Fibroblast of villous mesenchyme (primary cell): ENCODE measurements at regions not wholly inside any gene's neighbourhood (a gene's known extent, or its start where the extent isn't known, plus 50 kb on each side); places are given as distances from the start of the nearest gene placed in this dataset.
A peak's percentile ranks its signal among the peaks of the same experiment; 100 is the strongest.

Experiments used
- DNase-seq: peaks from one replicate; pipeline ENCODE4 v3.0.0-alpha.2; 2010; ENCODE audit warnings: low read depth
- H3K4me3 ChIP-seq: 2 replicates; pipeline ENCODE4 v1.5.1; 2011; ENCODE audit warnings: low read depth, mild to moderate bottlenecking, low read length
- TF ChIP-seq, protein P1 (sequence below): IDR thresholded peaks from 2 replicates; pipeline ENCODE4 v1.5.1; 2012; ENCODE audit warnings: low read depth, mild to moderate bottlenecking, low read length; ENCODE audit not compliant: insufficient read depth

DNA sequence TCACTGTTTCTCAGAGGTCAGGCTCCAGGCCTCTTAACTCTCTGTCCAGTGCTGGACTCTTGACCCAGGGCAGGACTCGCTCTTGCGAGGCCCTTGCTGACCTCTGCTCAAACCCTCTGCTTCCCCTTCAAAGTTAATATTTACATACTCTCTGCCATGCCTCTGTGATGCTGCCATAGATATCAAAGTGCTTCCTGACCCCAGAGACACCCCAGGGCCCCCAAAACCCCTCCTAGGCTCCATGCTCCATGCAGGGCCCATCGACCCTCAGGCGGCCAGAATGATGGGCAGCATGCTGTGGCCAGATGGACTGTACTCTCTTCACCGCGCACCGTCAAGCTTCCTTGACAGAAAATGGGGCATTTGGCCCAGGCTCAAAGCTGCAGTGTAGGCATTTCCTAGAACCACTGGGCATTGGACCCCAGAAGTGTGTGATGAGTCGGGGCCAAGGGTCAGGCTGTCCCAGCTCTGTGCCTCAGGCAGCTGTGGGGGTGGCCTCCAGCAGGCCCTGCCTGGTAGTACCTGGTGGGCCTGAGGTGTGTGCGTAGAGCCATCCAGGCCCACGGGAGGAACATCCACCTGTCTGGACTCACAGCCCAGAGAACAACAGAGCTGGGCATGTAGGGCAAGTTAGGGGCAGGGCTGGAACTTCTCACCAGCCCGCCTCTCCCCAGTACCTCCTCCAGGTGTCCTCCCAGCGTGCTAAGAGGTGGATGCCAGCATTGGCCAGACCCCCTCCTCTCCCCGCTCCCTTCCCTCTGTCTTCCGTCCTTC is 142.8 kb downstream of the VEGFA start:
- no peak overlapping the region for H3K4me3 ChIP-seq
- TF ChIP-seq, protein P1, sequence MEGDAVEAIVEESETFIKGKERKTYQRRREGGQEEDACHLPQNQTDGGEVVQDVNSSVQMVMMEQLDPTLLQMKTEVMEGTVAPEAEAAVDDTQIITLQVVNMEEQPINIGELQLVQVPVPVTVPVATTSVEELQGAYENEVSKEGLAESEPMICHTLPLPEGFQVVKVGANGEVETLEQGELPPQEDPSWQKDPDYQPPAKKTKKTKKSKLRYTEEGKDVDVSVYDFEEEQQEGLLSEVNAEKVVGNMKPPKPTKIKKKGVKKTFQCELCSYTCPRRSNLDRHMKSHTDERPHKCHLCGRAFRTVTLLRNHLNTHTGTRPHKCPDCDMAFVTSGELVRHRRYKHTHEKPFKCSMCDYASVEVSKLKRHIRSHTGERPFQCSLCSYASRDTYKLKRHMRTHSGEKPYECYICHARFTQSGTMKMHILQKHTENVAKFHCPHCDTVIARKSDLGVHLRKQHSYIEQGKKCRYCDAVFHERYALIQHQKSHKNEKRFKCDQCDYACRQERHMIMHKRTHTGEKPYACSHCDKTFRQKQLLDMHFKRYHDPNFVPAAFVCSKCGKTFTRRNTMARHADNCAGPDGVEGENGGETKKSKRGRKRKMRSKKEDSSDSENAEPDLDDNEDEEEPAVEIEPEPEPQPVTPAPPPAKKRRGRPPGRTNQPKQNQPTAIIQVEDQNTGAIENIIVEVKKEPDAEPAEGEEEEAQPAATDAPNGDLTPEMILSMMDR = no peak
- no peak for DNase-seq

DNA sequence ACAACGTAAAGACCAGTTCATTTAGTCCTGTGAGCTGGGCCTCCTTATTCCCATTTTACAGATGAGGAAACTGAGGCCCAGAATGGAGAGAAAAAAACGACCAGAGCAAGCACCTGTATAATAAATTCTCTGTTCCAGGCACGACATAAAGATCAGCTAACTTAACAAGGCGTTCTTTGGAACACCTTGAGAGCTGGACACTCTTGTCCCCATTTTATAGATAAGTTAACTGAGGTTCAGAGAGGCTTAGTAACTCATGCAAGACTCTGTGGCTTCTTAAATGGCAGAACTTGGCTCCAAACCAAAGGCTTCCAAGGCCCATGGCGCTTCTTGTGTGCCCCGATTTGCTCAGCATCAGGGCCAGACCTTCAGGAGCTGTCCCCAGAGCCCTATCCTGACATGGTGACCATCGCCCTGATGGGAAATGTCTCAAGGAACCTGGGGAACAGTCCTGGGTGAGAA is 142.1 kb downstream of the VEGFA start:
- DNase-seq = no peak
- TF ChIP-seq, protein P1 = no peak
- no peak overlapping the region for H3K4me3 ChIP-seq

DNA sequence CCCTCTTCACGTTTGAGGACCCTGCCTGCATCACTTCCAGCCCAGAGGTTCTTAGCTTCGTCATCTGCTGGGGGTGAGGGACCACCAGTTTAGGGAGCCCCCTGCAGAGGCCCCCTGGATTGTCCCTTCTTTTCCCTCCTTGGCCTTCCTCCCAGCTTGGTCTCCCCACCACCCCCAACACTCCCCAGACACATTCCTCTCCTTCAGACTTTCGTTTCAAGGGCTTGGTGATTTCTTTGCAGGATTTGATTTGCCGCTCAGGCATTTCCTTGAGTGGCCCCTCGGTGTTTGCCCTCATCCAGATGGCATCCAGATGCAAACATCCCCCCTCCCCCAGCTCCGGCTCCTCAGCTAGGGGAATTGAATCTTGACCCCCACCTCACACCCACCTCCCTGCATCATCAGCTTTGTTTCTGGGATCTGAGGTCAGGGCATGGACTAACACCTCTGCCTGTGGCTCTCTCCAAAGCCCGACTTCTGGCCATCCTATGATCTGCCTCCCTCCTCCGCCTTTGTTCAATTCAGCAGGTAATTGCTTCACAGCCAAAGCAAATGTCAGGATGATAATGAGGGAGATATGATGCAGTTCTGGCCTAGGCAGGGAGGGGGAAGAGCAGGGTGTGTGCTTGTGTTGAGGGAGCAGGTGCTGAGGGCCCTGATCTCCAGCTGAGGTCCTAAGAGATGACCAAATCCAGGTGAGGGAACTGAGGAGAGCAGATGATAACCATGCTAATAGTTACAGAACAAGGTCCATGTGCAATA is 141.5 kb downstream of the VEGFA start:
- H3K4me3 ChIP-seq = no peak overlapping the region
- TF ChIP-seq, protein P1 = no peak
- DNase-seq = peak; percentile 26

DNA sequence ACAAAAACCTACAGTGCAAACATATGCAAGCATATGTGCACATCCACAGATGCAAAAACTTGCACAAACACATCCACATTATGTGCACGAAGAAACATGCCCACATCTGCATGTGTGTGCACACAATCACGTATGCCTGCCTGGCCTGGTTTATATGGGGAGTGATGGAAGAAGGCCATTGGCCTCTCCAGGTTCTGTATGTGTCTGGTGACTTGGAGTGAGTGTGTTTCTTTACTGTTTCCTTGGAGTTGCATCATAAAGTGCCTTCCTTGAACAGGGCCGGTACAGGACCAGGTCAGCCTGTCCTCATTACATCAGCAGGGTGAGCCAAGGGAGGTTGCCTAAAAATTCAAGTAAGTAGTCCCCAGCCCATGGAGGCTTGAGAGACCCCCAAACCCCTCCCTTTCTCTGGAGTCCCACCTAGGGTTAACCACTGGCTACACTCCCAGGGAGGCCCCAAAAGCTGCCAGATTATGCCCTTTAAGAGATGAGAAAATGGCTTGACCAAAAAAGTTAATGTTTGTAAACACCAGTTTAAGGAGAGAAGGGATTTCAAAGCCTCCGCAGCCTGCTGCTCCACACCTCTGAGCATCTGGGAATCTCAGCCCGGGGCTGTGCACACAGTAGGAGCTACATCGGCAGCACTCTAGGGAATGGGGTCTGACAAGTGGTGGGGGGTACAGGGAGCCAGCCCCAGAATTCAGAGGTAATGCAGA is 140.8 kb downstream of the VEGFA start:
- H3K4me3 ChIP-seq = peak overlapping the region; percentile 5
- peak; percentile 93 for DNase-seq
- TF ChIP-seq, protein P1 = no peak

DNA sequence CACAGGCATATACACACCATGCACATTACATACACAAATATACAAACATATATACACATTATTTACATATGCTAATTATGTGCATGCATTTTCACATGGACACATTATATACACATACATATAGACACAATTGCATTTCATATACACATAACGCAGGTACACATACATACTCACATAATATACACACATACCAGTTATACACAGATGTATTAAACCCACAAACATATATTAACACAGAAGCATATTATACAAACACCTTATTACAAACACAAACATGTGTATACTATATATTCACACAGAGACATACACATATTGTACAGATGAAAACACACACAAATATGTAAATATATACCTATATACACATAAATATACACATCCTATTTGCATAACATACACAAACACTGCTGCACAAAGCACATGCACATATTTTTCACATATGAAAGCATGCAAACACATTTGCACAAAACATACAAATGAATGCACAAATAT is 140.2 kb downstream of the VEGFA start:
- no peak overlapping the region for H3K4me3 ChIP-seq
- TF ChIP-seq, protein P1 = no peak
- DNase-seq = no peak

DNA sequence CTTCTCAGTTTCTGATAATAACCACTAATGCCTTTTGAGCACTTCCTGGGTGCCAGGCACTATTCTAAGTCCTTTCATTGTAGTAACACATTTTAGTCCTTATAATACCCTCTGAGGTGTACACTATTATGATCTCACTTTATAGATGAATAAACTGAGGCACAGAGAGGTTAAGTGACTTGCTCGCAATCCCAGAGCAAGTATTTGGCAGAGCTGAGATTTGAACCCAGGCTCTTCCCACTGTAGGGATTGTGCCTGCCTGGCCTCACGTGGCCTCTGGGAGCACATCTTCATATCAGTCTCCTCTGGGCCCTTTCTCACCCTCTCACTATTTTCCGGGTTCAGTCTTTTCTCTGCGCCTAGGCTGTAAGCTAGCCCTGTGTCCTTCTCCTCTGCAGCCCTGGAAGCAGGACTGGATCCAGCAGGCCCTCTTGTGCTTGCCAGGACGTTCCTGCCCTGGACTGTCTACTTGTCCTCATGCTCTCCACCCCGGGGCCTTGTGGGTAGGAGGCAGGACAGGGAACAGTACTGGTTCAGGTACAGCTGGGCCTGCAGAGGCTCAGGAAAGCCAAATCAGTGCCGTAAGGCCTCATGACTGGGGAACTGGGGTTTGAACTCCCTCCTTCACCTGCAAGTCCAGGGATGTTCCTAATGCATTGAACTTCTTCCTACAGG is 139.6 kb downstream of the VEGFA start:
- DNase-seq = no peak
- H3K4me3 ChIP-seq = no peak overlapping the region
- TF ChIP-seq, protein P1 = no peak
